DND-41 (cell line): ENCODE measurements at regions not wholly inside any gene's neighbourhood (a gene's known extent, or its start where the extent isn't known, plus 50 kb on each side); places are given as distances from the start of the nearest gene placed in this dataset.
"Not testable (repeated sequence)": the region's sequence is repeated elsewhere in the genome, so short reads cannot be mapped to it uniquely, and the experiment has no call there.

Experiments
- ATAC-seq: fragments of 200-7000 bp; cut with Tn5 transposase; 3 replicates; pipeline ENCODE4 v1.9.1; 2021; ENCODE audit warnings: low read depth; ENCODE audit not compliant: insufficient read depth
- DNase-seq: peaks from one replicate; pipeline ENCODE4 v3.0.0-alpha.2; 2020
- H2AFZ ChIP-seq: 2 replicates; pipeline ENCODE4 v1.6.0; 2012; ENCODE audit warnings: low read depth, low read length
- H3K27ac ChIP-seq: 2 replicates; pipeline ENCODE4 v1.5.1; 2012; ENCODE audit warnings: low read length, inconsistent platforms
- H3K27me3 ChIP-seq: fragments of 200-600 bp; sonication (generic); 2 replicates; pipeline ENCODE4 v1.6.0; 2012; ENCODE audit warnings: low read length, mild to moderate bottlenecking, inconsistent platforms; ENCODE audit not compliant: insufficient read depth, poor library complexity
- H3K36me3 ChIP-seq: 2 replicates; pipeline ENCODE4 v1.5.1; 2012; ENCODE audit warnings: low read length, inconsistent platforms; ENCODE audit not compliant: insufficient read depth
- H3K4me1 ChIP-seq: 2 replicates; pipeline ENCODE4 v1.5.1; 2012; ENCODE audit warnings: mild to moderate bottlenecking, low read length; ENCODE audit not compliant: insufficient read depth
- H3K4me2 ChIP-seq: 2 replicates; pipeline ENCODE4 v1.6.0; 2012; ENCODE audit warnings: mild to moderate bottlenecking, moderate library complexity, low read length, inconsistent platforms; ENCODE audit not compliant: insufficient read depth
- H3K4me3 ChIP-seq, 2 experiments: fragments of 200-600 bp in 1 of 2; shearing (Covaris generic) in 1 of 2; 2 replicates each; pipeline ENCODE4 v1.5.1; 2012 to 2016; ENCODE audit warnings: inconsistent platforms in 2 of 2, low read length in 2 of 2, mild to moderate bottlenecking in 2 of 2, low read depth in 1 of 2, moderate library complexity in 1 of 2
- H3K79me2 ChIP-seq: 2 replicates; pipeline ENCODE4 v1.6.0; 2012; ENCODE audit warnings: low read length, inconsistent platforms; ENCODE audit not compliant: insufficient read depth
- H3K9ac ChIP-seq: 2 replicates; pipeline ENCODE4 v1.6.0; 2012; ENCODE audit warnings: low read depth, mild to moderate bottlenecking, inconsistent platforms, low read length, moderate library complexity
- H3K9me3 ChIP-seq: 2 replicates; pipeline ENCODE4 v1.5.1; 2012; ENCODE audit warnings: low read length, moderate library complexity, mild to moderate bottlenecking, inconsistent platforms; ENCODE audit not compliant: insufficient read depth, severe bottlenecking
- H4K20me1 ChIP-seq: 2 replicates; pipeline ENCODE4 v1.6.0; 2012; ENCODE audit warnings: low read length; ENCODE audit not compliant: insufficient read depth
- TF ChIP-seq, protein P1 (sequence below): IDR thresholded peaks from 2 replicates; pipeline ENCODE4 v1.5.1; 2012; ENCODE audit warnings: borderline replicate concordance, low read length, moderate library complexity, mild to moderate bottlenecking; ENCODE audit not compliant: poor library complexity, severe bottlenecking; ENCODE audit errors: extremely low read depth

DNA sequence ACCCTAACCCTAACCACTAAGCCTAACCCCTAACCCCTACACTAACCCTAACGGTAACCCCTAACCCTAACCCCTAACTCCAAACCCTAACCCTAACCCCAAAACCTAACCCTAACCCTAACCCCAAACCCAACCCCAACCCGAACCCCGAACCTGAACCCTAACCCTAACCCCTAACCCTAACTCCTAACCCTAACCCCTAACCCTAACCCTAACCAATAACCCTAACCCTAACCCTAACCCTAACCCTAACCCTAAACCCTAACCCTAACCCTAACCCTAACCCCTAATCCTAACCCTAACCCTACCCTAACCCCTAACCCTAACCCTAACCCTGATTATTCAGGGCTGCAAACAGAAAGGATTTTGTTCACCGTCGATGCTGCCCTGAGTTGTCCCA is 144.6 kb upstream of the DUSP22 start:
- DNase-seq, H3K27ac ChIP-seq, H3K4me1 ChIP-seq, H3K27me3 ChIP-seq, ATAC-seq, H3K9ac ChIP-seq, H3K9me3 ChIP-seq, H4K20me1 ChIP-seq, H3K4me2 ChIP-seq, H2AFZ ChIP-seq, H3K36me3 ChIP-seq, H3K4me3 ChIP-seq, H3K79me2 ChIP-seq: not testable (repeated sequence)

DNA sequence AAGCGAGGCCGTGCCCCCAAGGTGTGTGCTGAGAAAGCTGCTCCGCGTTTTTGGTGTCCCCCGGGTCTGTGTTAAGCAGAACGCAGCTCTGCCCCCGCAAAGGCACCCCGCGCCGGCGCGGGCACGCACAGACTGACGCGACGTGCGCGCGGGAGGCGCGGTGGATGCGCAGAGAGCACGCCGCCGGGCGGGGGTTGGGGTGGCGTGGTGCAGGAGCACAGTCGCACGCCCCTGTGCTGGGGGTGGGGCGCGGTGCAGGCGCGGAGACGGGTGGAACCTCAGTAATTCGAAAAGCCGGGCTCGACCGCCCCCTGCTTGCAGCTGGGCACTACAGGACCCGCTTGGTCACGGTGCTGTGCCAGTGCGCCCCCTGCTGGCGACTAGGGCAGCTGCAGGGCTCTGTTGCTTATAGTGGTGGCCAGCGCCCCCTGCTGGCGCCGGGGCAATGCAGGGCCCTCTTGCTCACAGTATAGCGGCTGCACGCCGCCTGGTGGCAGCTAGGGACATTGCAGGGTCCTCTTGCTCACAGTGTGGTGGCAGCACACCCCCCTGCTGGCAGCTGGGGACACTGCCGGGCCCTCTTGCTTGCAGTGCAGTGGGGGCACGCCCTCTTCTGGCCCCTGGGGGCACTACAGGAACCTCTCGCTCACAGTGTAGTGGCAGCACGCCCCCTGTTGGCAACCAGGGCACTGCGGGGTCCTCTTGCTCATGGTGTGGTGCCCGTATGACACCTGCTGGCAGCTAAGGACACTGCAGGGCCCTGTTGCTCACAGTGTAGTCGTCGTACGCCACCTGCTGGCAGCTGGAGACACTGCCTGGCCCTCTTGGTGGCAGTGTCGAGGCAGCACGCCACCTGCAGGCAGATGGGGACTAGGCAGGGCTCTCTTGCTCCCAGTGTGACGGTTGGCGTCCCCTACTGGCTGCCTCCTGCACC is 144.0 kb upstream of the DUSP22 start:
- not testable (repeated sequence) for H3K9me3 ChIP-seq, H3K4me3 ChIP-seq, H3K9ac ChIP-seq, H4K20me1 ChIP-seq, H3K36me3 ChIP-seq, H3K27me3 ChIP-seq, H3K27ac ChIP-seq, H2AFZ ChIP-seq, H3K4me2 ChIP-seq, H3K79me2 ChIP-seq, H3K4me1 ChIP-seq
- TF ChIP-seq, protein P1, sequence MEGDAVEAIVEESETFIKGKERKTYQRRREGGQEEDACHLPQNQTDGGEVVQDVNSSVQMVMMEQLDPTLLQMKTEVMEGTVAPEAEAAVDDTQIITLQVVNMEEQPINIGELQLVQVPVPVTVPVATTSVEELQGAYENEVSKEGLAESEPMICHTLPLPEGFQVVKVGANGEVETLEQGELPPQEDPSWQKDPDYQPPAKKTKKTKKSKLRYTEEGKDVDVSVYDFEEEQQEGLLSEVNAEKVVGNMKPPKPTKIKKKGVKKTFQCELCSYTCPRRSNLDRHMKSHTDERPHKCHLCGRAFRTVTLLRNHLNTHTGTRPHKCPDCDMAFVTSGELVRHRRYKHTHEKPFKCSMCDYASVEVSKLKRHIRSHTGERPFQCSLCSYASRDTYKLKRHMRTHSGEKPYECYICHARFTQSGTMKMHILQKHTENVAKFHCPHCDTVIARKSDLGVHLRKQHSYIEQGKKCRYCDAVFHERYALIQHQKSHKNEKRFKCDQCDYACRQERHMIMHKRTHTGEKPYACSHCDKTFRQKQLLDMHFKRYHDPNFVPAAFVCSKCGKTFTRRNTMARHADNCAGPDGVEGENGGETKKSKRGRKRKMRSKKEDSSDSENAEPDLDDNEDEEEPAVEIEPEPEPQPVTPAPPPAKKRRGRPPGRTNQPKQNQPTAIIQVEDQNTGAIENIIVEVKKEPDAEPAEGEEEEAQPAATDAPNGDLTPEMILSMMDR, result peak; percentile 44
- ATAC-seq (peak; percentile 69), DNase-seq (peak; percentile 71)

DNA sequence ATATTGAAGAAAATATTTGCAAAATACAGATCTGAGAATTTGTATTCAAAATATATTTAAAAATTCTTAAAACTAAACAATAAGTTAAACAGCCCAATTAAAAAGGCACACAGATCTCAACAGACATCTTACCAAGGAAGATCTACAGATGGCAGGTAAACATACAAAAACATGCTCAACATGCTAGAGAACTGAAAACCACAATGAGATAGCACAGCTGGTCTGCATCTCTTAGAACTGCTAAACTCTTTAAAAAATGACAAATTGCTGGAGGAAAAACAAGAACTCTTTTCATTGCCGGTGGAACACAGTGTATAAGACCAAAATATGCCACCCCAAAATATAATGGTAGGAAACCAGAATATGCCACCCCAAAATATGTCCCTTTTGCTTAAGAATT is 142.1 kb upstream of the DUSP22 start:
- H3K79me2 ChIP-seq, H4K20me1 ChIP-seq, DNase-seq, H3K4me1 ChIP-seq, H3K36me3 ChIP-seq, H3K27ac ChIP-seq, H3K27me3 ChIP-seq, H3K9ac ChIP-seq, H2AFZ ChIP-seq, H3K9me3 ChIP-seq, H3K4me3 ChIP-seq, ATAC-seq, H3K4me2 ChIP-seq: not testable (repeated sequence)

DNA sequence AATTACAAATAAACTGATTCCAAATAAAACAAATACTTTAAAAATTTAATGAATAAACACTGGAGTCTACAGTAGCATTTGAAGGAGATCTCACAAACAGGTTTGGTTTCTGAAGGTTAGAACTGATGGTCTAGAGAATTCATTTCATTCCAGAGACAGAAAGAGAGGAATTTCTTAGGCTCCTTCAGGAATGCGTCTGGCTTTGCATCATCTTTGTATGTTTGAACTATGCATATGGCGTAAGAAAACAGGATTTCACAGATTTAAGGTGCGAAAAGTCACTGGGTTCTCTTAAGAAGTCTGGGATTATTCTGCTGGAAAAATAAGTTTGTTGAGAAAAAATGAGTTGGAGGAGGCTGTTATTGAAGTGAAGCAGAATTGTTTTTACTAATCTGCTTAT is 139.9 kb upstream of the DUSP22 start:
- not testable (repeated sequence) for H2AFZ ChIP-seq, H3K36me3 ChIP-seq, H3K4me3 ChIP-seq, DNase-seq, H3K9me3 ChIP-seq, H4K20me1 ChIP-seq, H3K79me2 ChIP-seq, H3K27ac ChIP-seq, ATAC-seq, H3K27me3 ChIP-seq, H3K9ac ChIP-seq, H3K4me2 ChIP-seq, H3K4me1 ChIP-seq

DNA sequence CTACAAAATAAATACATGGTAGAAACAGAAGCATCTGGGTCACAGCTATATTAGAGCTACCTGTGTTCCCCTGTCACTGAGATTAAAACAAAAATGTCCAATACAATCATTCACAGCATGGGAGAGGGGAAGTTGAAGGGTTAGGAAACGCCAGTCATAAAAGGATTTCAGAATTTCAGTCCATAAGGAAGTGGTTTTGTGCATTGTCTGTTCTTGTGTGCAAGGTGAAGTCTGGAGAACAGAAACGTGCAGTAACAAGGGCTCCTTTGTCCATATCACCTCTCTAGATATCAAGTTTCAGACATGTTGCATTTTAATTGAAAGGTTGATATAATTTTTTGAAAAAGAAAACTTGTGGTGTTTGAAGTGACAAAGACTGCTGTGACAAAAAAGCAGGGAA is 139.3 kb upstream of the DUSP22 start:
- H3K9ac ChIP-seq, H3K4me1 ChIP-seq, H3K36me3 ChIP-seq, DNase-seq, H4K20me1 ChIP-seq, H3K79me2 ChIP-seq, ATAC-seq, H3K4me2 ChIP-seq, H2AFZ ChIP-seq, H3K4me3 ChIP-seq, H3K27me3 ChIP-seq, H3K27ac ChIP-seq, H3K9me3 ChIP-seq: not testable (repeated sequence)

DNA sequence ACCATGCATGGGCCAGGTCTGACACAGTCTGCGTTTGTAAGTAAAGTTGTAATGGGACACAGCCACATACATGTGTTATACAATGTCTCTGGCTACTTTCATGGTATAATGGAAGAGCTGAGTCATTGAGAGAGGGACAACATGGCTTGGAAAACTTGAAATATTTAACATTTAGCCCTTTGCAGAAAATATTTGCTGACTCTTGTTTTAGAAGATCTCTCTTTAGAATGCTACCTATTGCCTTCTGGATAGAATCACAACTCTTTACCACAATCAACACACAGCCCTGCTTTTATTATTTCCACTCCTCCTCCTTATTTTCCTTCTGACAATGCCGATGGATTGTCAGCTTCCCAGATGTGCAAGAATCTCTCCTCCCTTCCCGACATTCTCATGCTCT is 138.4 kb upstream of the DUSP22 start:
- not testable (repeated sequence) for H4K20me1 ChIP-seq, H3K36me3 ChIP-seq, H3K4me3 ChIP-seq, ATAC-seq, DNase-seq, H3K27ac ChIP-seq, H3K4me2 ChIP-seq, H3K79me2 ChIP-seq, H3K4me1 ChIP-seq, H3K27me3 ChIP-seq, H2AFZ ChIP-seq, H3K9me3 ChIP-seq, H3K9ac ChIP-seq

DNA sequence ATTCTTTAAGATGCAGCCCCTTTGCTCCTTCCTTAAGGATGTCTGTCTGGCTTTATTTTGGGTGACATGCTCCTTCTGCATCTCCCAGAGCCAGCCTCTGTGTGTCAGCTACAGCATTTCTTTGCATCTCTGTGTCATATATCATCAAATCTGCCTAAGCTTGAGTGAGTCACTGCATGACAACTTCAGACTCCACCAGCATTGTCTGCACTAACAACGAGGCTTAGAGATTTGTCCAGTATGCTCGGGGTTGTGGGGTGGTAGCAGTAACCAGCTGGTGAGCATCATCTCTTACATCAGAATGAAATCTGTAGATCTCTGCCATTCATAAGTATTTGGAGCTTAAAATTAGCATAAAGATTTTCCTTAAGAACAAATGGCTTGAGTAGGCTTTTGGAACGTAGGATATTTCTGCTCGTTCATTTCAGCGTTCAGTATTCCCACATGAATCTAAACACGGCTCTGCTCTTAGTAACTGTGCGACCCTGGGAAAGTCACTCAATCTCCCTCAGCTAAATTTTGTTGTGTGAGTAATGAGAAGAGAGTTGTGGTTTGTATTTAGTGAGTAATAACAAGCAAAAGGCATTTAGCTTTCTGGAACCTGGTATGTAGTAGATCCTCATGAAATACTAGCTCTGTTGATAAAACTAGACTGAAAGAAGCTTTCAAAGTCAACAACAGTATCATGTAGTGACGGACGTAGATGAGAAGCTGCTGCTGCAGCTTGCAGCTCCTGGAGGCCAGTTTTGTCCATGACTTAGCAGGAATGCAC is 137.8 kb upstream of the DUSP22 start:
- not testable (repeated sequence) for H4K20me1 ChIP-seq, H3K4me1 ChIP-seq, DNase-seq, H2AFZ ChIP-seq, ATAC-seq, H3K4me2 ChIP-seq, H3K27ac ChIP-seq, H3K79me2 ChIP-seq, H3K9me3 ChIP-seq, H3K9ac ChIP-seq, H3K4me3 ChIP-seq, H3K36me3 ChIP-seq, H3K27me3 ChIP-seq
